ENCODE measurements at regions not wholly inside any gene's neighbourhood (a gene's known extent, or its start where the extent isn't known, plus 50 kb on each side); places are given as distances from the start of the nearest gene placed in this dataset.

DNA sequence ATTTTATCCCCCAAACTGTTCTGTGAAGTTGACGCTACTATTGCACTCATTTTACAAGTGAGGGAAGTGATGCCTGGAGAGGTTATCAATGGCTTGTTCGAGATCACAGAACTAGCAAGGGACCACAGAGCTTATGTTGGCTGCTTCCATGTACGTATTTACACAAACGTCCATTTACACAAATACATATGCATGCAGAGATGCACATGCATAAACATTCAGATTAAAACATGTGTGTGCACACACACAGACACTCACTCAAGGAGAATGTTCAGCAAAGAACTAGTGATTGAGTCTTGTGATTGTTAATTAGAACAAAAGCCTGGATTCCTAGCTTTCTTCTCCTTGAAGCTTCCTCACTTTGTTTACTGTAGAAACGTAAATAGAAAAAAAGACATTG lies 321.5 kb upstream of the CHD6 start:
- DNase-seq, result no peak

- DNase-seq, result peak; percentile 85
These were observed 320.2 kb upstream of the CHD6 start for GRCh38 chr20:41938353-41938752.

DNA sequence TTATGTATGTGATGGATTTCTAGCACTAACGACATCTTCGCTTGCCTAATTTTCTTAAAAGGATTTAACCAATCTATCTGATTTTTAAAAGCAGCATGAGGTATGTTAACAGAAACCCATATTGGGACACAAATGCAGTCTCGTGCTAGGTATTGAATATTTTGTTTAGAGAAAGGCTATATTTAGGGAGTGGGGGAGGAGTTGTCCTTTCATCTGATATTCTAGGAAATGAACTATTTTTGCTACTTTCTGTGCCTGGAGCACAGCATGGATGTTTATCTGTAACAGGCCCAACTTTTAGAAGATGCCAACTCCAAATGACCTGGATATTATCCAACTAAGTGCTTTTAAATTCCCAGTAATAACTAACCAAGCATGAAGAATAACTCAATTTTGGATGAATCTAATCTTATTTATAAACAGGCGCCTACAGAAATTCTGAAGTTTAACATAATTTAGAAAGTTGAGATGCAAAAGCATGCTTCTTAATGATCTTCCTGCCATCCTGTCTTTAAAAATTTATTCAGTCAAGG lies 317.1 kb upstream of the CHD6 start:
- no peak for DNase-seq

GRCh38 chr20:41932431-41932830 lies 314.3 kb upstream of the CHD6 start:
- DNase-seq, result no peak

DNA sequence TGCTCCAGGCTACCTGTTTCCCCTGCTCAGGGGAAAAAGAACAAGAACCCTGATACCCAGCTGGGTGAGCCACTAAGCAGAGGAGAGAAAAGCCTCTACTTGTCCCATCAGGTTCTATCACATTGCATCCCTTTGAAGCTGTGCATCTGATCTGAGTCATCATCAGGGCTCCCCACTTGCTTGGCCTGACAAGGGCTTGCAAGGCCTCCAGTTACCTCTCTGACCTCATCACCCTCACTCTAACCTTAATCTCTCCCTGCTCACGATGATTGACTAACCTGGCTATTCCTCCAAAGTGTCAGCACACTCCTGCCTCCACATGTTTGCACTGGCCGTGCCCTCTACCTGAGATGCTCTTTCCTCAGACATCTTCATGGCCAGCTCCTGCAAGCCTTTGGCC lies 309.5 kb upstream of the CHD6 start:
- DNase-seq, result no peak

GRCh38 chr20:41927189-41927588 lies 309.0 kb upstream of the CHD6 start:
- peak; percentile 84 for DNase-seq

DNA sequence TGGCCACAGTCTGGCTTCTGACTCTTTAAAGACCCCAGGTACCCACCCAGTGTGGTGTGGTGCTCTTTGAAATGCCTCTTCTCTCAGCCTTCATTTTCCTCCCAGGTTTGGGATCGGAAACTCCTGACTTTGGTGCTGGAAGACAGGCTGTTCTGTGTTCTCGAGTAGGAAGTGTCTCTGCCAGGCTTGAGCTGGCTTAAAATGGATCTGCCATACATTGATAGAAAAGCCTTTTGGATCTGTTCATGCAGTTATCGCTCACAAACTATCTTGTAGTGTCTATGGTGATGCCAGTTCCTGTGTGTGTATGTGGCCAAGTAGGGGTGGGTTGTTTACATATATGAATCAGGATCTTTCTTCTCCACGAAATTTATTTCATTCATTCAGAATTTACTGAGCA lies 307.3 kb upstream of the CHD6 start:
- peak; percentile 30 for DNase-seq

DNA sequence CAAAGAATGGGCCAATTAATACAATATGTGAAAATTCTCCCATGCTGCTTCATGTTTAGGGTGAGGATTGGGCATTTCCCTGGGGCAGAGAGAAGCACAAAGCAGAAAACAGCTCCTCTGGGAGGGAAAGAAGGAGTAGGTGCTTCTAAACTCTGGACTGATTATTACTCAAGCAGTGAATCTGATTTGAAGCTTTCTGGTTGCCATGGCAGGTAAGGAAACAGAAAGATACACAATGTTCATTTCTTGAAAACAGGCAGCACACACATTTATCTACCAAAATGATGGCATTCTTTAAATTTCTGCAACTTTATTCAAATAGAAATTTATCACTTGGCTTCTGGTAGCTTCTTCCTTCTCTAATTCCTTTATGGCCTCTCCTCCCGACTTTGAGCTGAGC lies 305.4 kb upstream of the CHD6 start:
- no peak for DNase-seq

GRCh38 chr20:41913146-41913545 lies 295.0 kb upstream of the CHD6 start:
- peak; percentile 4 for DNase-seq

DNA sequence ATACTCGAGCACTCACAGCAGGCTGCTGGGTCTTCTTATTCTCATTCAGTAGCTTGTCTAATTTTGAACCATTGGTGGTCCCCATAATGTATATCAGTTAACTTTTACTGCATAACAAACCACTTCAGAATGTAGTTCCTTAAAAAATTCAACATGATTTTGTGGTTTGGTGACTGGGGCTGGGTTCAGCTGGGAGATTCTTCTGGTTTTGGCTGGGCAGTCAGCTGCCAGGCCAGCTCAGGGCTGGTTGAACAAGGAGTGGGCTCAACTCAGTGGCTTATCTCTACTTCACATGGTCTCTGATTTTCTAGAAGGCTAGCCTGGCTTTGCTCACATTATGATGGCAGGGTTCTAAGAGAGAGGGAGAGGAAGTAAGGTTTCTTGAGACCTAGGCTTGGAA lies 292.4 kb upstream of the CHD6 start:
- DNase-seq, result no peak

GRCh38 chr20:41905199-41905598 lies 287.0 kb upstream of the CHD6 start:
- DNase-seq, result peak; percentile 88

- DNase-seq, result no peak
These were observed 285.4 kb upstream of the CHD6 start for GRCh38 chr20:41903586-41903985.

- peak; percentile 74 for DNase-seq
These were observed 284.2 kb upstream of the CHD6 start for GRCh38 chr20:41902346-41902745.

- DNase-seq, result peak; percentile 91
These were observed 282.1 kb upstream of the CHD6 start for GRCh38 chr20:41900201-41900691.

- no peak for DNase-seq
These were observed 279.5 kb upstream of the CHD6 start for GRCh38 chr20:41897708-41898107.

GRCh38 chr20:41895241-41896032 lies 277.3 kb upstream of the CHD6 start:
- DNase-seq, result no peak

DNA sequence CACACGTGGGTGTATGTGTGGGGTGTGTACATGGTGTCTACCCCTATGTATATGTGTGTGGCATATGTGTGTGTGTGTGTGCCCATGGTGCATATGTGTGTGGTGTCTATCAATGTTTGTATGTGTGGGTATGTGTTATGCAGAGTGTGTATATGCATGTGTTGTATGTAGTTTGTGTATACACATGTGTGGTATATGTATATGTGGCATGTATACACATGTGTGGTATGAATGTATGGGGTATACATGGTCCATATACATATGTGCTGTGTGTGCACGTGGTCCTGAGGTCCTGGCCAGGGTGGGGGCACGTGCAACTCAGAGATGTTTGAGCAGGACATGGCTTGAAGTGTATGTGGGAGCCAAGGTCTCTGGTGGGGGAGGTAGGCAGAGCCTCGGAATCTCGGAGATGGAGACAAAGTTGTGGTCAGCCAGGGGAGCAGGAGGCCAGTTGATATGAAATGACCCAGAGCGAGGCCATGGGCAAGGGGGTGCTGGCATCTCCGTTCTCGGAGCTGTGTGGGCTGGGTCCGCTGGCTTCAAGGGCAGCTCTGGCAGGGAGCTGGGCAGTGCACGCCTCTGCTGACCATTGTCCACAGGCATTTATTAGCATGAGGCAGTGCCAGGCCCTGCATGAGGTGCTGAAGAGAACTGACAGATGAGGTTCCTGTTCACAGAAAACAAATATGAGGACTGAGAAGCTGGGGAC lies 276.2 kb upstream of the CHD6 start:
- no peak for DNase-seq

GRCh38 chr20:41892031-41892430 lies 273.9 kb upstream of the CHD6 start:
- DNase-seq, result no peak

DNA sequence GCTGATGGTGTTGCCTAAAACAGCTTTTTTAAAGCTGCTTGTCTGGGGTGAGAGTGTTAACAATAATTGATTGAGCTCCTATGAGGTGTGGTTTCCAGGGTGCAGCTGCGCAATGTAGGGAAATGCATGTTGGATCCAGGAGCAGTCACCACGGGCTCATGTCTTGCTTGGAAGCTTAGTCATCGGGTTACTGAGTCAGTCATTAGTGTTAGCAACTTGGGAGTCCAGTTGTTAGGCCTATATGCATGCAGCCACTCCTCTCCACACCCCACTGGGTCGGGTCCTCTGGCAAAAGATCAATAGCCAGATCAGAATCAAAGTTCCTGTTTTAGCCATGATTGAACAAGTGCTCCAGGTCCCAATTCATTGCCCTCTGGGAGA lies 271.7 kb upstream of the CHD6 start:
- no peak for DNase-seq

DNA sequence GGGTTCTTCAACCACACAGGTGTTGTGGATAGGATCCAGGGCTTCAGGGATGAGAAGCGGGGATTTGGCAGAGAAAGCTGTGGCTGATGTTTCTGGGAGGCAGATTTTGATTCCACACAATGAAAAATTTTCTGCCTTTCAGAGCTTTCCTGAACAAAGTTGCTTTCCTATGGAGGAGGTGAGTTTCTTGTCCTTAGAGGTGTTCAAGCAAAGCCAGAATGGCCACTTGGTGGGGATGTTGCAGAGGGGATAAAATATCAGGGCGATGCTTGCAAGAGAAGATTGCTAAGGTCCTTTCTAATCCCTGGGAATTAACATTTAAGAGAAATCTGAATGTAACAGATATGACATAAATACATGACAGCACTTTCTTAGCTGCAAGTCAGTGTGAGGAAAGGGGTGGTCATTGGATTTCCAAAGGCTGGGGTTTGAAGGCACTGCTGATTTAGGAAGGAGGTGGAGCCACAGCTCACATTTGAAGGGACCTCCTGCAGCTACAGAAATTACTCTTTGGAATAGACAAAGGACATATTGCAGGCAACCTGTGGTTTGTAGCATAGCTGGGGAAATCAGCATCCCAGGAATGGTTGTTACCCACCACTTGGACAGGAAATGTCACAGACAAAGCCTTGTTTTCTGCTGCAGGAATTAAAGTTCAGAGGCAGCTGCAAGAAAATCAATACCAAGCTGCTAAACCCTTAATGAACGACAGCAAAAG lies 271.1 kb upstream of the CHD6 start:
- peak; percentile 74 for DNase-seq

DNA sequence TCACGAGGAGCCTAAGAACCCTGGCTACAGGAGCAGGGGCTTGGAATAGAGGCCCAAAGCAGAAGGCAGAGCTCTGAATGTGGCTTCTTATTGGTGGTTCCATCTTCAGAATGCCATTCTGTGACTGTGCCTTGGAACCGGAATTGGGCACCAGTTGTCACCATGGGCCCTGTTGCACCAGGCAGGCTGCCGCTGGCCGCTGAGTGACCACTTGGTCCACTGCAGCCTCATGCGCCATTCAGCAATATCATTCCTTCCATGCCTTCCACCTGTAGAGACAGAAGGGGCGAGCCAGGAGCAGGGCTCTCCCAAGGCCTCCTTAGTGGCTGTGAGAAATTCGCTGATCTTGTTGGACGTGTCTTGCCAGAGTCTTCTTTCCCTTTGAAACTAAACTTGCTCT lies 270.3 kb upstream of the CHD6 start:
- DNase-seq, result no peak

DNA sequence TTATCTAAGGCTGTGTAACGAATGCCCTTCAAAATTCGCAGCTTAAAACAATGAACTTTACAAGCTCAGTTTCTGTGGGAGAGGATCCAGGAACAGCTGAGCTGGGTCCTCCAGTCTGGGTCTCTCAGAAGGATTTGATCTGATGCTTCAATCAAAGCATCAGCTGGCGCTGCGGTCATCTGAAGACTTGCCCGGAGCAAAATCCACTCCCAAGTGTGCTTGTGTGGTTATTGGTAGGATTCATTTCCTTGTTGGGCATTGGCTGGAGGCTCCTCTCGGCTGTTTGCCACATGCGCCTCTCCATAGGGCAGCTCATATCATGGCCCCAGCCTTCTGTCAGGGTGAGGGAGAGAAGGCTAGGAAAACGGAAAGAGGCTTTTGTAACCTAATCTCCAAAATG lies 269.3 kb upstream of the CHD6 start:
- DNase-seq, result no peak

DNA sequence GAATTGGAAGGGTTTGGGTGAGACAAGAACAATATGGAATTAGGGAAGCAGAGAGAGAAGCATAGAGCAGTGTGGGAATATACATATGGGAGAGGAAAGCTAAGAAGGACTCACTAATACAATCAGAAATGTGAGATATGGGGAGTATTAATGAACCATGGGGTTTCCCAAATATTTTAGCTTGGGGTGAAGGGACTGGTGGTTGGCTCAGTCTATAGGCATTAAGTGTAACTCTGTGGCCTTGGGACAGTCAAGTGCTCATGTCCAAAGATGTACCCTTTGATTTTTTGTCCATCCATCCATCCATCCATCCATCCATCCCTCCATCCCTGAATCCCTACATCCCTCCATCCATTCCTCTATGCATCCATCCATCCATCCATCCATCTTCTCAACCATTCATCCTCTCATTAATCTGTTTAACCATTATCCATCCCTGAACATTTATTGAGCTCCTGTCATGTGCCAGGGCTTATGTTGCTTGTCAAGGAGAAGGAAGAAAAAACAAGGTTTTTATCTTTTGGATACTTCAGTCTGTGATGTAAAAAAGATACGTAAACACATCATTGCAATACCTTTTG lies 263.4 kb upstream of the CHD6 start:
- DNase-seq, result no peak

Measured in NCI-H69 (cell line).